B cell (primary cell): ENCODE measurements at regions not wholly inside any gene's neighbourhood (a gene's known extent, or its start where the extent isn't known, plus 50 kb on each side); places are given as distances from the start of the nearest gene placed in this dataset.

Source experiments
- ATAC-seq: fragments of 200-7000 bp; cut with Tn5 transposase; one replicate; pipeline ENCODE4 v1.10.0; 2021; ENCODE audit warnings: low read depth, mild to moderate bottlenecking, moderate number of reproducible peaks, moderate library complexity
- CTCF ChIA-PET: fragments of 350-600 bp; sonication (Branson Sonifier 250); formaldehyde crosslinking; loops from one replicate; lab custom pipeline; 2021; ENCODE audit warnings: antibody characterized with exemption, inconsistent platforms; lab: Charles Lee
- POLR2A ChIA-PET: fragments of 350-600 bp; sonication (Branson Sonifier 250); formaldehyde crosslinking; loops from one replicate; lab custom pipeline; 2021; ENCODE audit warnings: antibody characterized with exemption; lab: Charles Lee
- DNase-seq: peaks from one replicate; pipeline ENCODE4 v3.0.0; 2013
- H2AFZ ChIP-seq: 2 replicates; pipeline ENCODE4 v1.6.1; 2012; ENCODE audit warnings: mild to moderate bottlenecking, low read depth, low read length; ENCODE audit not compliant: insufficient read depth, poor library complexity, severe bottlenecking
- H3K27ac ChIP-seq, 2 donors: 1 replicate in 1 of 2; 2 replicates in 1 of 2; pipeline ENCODE4 v1.5.1; 2012 to 2013; ENCODE audit warnings: low read length in 2 of 2, mild to moderate bottlenecking in 2 of 2, moderate library complexity in 1 of 2
- H3K27me3 ChIP-seq, 4 experiments: fragments of 200-600 bp in 1 of 4; sonication (generic) in 1 of 4; replicated peaks in 1 of 4; 1 replicate in 2 of 4; 2 replicates in 2 of 4; pipeline versions ENCODE4 v1.6.1 to v1.7.0; 2013 to 2016; ENCODE audit warnings: low read length in 3 of 4, mild to moderate bottlenecking in 2 of 4, mixed read lengths in 1 of 4, moderate library complexity in 1 of 4; ENCODE audit not compliant: insufficient read depth in 4 of 4, control insufficient read depth in 3 of 4; ENCODE audit errors: control extremely low read depth in 1 of 4
- H3K36me3 ChIP-seq, 2 experiments: replicated peaks in 1 of 2; 1 replicate in 1 of 2; 2 replicates in 1 of 2; pipeline versions ENCODE4 v1.6.1 to v1.7.1; 2013; ENCODE audit warnings: low read length in 1 of 2; ENCODE audit not compliant: insufficient read depth in 2 of 2, control insufficient read depth in 1 of 2; ENCODE audit errors: control extremely low read depth in 1 of 2, extremely low read depth in 1 of 2
- H3K4me1 ChIP-seq, 2 donors: fragments of 200-600 bp in 1 of 2; sonication (generic) in 1 of 2; 1 replicate in 1 of 2; 2 replicates in 1 of 2; pipeline versions ENCODE4 v1.5.1 to v1.6.1; 2013 to 2017; ENCODE audit warnings: low read length in 2 of 2; ENCODE audit not compliant: control insufficient read depth in 2 of 2, insufficient read depth in 2 of 2
- H3K4me2 ChIP-seq: replicated peaks from 2 replicates; pipeline ENCODE3; 2012; ENCODE audit warnings: mild to moderate bottlenecking, low read depth, low read length; ENCODE audit not compliant: poor library complexity, severe bottlenecking
- H3K4me3 ChIP-seq, 5 experiments: fragments of 200-600 bp in 1 of 5; sonication (generic) in 1 of 5; 1 replicate in 3 of 5; 2 replicates in 2 of 5; pipeline versions ENCODE4 v1.5.1 to v1.7.0; 2011 to 2016; ENCODE audit warnings: low read length in 4 of 5, mild to moderate bottlenecking in 4 of 5, low read depth in 2 of 5, control low read depth in 1 of 5, moderate library complexity in 1 of 5; ENCODE audit not compliant: insufficient read depth in 1 of 5; ENCODE audit errors: control extremely low read depth in 1 of 5, extremely low read depth in 1 of 5
- H3K79me2 ChIP-seq: fragments of 200-600 bp; sonication (generic); one replicate; pipeline ENCODE4 v1.6.0; 2016; ENCODE audit warnings: low read length; ENCODE audit not compliant: control insufficient read depth, insufficient read depth
- H3K9ac ChIP-seq: fragments of 200-600 bp; sonication (generic); 2 replicates; pipeline ENCODE4 v1.6.1; 2017; ENCODE audit warnings: mild to moderate bottlenecking, low read length, moderate library complexity
- H3K9me3 ChIP-seq, 3 donors: one replicate each; pipeline versions ENCODE4 v1.6.1 to v1.7.1; 2013; ENCODE audit warnings: low read length in 2 of 3; ENCODE audit not compliant: control insufficient read depth in 2 of 3, insufficient read depth in 1 of 3; ENCODE audit errors: control extremely low read depth in 1 of 3
- H4K20me1 ChIP-seq: 2 replicates; pipeline ENCODE4 v1.6.0; 2012; ENCODE audit warnings: mild to moderate bottlenecking, low read length; ENCODE audit not compliant: insufficient read depth, control insufficient read depth, poor library complexity, severe bottlenecking
- H3K27ac Mint-ChIP-seq: one replicate; pipeline ENCODE4 v1.8.0; 2021; ENCODE audit warnings: mixed read lengths
- H3K27me3 Mint-ChIP-seq: one replicate; pipeline ENCODE4 v1.8.0; 2021; ENCODE audit warnings: mixed read lengths
- H3K4me1 Mint-ChIP-seq: one replicate; pipeline ENCODE4 v1.8.0; 2021; ENCODE audit warnings: mixed read lengths
- H3K4me3 Mint-ChIP-seq: one replicate; pipeline ENCODE4 v1.8.0; 2021; ENCODE audit warnings: mixed read lengths
- H3K9me3 Mint-ChIP-seq: one replicate; pipeline ENCODE4 v1.8.0; 2022; ENCODE audit warnings: mixed read lengths; ENCODE audit not compliant: insufficient read depth
- CTCF ChIP-seq: fragments of 200-600 bp; IDR thresholded peaks from one replicate; pipeline ENCODE4 v1.8.0; 2022; ENCODE audit warnings: antibody characterized with exemption, mild to moderate bottlenecking
- EZH2 ChIP-seq: IDR thresholded peaks from 2 replicates; pipeline ENCODE4 v1.6.1; 2012; ENCODE audit warnings: borderline replicate concordance, low read depth, mild to moderate bottlenecking, moderate library complexity, low read length; ENCODE audit not compliant: insufficient read depth, poor library complexity, severe bottlenecking
- WGBS: methylation state at CpG from one replicate; pipeline ENCODE4 v1.1.5; 2013; ENCODE audit warnings: missing lambda C conversion rate; ENCODE audit not compliant: insufficient coverage; 5-methylcytosine and 5-hydroxymethylcytosine counted together
- intact Hi-C: fragments of 100-400 bp; cut with micrococcal nuclease; formaldehyde crosslinking; loops from one replicate; pipeline ENCODE4 v1.10.0; 2022

- H3K4me1 ChIP-seq, result no peaks in the 10 kb centered on the region
- POLR2A ChIA-PET, result no interaction called here
- H3K27me3 ChIP-seq, result no peaks in the 10 kb centered on the region
- H3K4me3 ChIP-seq, result no peak overlapping the region
- H4K20me1 ChIP-seq, result no peaks in the 10 kb centered on the region
- H3K9ac ChIP-seq, result no peak overlapping the region
- CTCF ChIA-PET, result no interaction called here
- H3K79me2 ChIP-seq, result no peaks in the 10 kb centered on the region
- H2AFZ ChIP-seq, result no peak overlapping the region
- Mint-ChIP-seq H3K27ac (no peak overlapping the region), H3K4me3 (no peak overlapping the region), H3K4me1 (no peaks in the 10 kb centered on the region), H3K9me3 (no peaks in the 10 kb centered on the region), H3K27me3 (peaks cover 5% of the 10 kb centered on the region)
- WGBS, result 96% methylated on average over 6 of the region's 6 CpGs
- no peak overlapping the region for H3K4me2 ChIP-seq
- H3K27ac ChIP-seq, result no peak overlapping the region
- TF ChIP-seq CTCF, result no peak
- TF ChIP-seq EZH2, result no peak
- H3K9me3 ChIP-seq, result no peaks in the 10 kb centered on the region
- no peaks in the 10 kb centered on the region for H3K36me3 ChIP-seq
- intact Hi-C loops, result no loop called here
- ATAC-seq, result no peak
- DNase-seq, result no peak
These were observed 206.6 kb downstream of the LSM5 start for GRCh38 chr7:32283546-32283945.

GRCh38 chr7:32279500-32279899, 209.3 kb upstream of the PDE1C start:
- no peak for DNase-seq
- Mint-ChIP-seq H3K9me3 (no peaks in the 10 kb centered on the region), H3K27ac (no peak overlapping the region), H3K27me3 (peaks cover 16% of the 10 kb centered on the region), H3K4me3 (no peak overlapping the region), H3K4me1 (no peaks in the 10 kb centered on the region)
- H3K27ac ChIP-seq, result no peak overlapping the region
- no peaks in the 10 kb centered on the region for H3K36me3 ChIP-seq
- no peaks in the 10 kb centered on the region for H3K9me3 ChIP-seq
- ChIA-PET CTCF (no interaction called here), POLR2A (no interaction called here)
- H3K4me2 ChIP-seq, result no peak overlapping the region
- H3K9ac ChIP-seq, result no peak overlapping the region
- no peaks in the 10 kb centered on the region for H3K4me1 ChIP-seq
- no peak for ATAC-seq
- no peaks in the 10 kb centered on the region for H3K79me2 ChIP-seq
- intact Hi-C loops, result no loop called here
- WGBS, result no CpG with 5 or more reads among the region's 1 CpG
- no peaks in the 10 kb centered on the region for H4K20me1 ChIP-seq
- H2AFZ ChIP-seq, result no peak overlapping the region
- no peak for TF ChIP-seq EZH2
- no peak for TF ChIP-seq CTCF
- H3K4me3 ChIP-seq, result no peak overlapping the region
- H3K27me3 ChIP-seq, result no peaks in the 10 kb centered on the region
